ENCODE measurements at regions not wholly inside any gene's neighbourhood (a gene's known extent, or its start where the extent isn't known, plus 50 kb on each side); places are given as distances from the start of the nearest gene placed in this dataset.

DNA sequence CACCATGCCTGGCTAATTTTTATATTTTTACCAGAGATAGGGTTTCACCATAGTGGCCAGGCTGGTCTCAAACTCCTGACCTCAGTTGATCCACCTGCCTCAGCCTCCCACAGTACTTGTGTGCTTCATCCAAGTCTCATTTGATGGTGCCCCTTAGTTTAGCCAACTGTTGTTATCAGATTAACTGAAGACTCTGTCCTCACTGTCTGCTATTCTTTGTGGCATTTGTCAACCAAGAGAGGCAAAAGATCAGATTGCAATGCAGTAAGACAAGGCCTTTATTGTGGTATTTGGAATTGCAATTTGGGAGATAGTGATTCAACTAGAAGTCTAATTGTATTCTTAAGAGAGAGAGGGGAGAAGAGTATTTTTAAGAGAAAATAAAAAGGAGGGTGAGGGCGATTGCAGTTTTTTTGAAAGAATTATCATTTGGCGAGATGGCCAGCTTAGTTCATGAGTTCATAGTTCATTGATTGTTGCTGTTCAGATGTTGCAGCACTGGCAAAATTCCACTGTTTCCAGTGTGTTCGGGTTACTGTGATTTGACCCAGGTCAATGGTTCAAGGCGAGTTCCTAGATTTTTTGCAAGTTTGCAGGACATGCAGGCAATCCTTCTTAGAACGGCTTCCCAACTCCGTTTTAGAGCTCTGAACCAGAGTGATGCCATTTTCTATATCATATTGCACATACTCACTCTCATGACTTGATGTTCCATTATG, 1156.9 kb downstream of the CDH9 start:
- H3K4me3 ChIP-seq: no peak overlapping the region
- no peaks in the 10 kb centered on the region for H3K27me3 ChIP-seq
- TF ChIP-seq, protein P1, sequence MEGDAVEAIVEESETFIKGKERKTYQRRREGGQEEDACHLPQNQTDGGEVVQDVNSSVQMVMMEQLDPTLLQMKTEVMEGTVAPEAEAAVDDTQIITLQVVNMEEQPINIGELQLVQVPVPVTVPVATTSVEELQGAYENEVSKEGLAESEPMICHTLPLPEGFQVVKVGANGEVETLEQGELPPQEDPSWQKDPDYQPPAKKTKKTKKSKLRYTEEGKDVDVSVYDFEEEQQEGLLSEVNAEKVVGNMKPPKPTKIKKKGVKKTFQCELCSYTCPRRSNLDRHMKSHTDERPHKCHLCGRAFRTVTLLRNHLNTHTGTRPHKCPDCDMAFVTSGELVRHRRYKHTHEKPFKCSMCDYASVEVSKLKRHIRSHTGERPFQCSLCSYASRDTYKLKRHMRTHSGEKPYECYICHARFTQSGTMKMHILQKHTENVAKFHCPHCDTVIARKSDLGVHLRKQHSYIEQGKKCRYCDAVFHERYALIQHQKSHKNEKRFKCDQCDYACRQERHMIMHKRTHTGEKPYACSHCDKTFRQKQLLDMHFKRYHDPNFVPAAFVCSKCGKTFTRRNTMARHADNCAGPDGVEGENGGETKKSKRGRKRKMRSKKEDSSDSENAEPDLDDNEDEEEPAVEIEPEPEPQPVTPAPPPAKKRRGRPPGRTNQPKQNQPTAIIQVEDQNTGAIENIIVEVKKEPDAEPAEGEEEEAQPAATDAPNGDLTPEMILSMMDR (IDR thresholded peaks at IDR 0.05 in 4 of 5, conservative IDR thresholded peaks at IDR 0.05 in 1 of 5): no peak
- no peak for TF ChIP-seq POLR2A (IDR thresholded peaks at IDR 0.05)
- ATAC-seq (no peak), DNase-seq (no peak)
- H3K4me1 ChIP-seq: no peaks in the 10 kb centered on the region
- H3K9me3 ChIP-seq: no peaks in the 10 kb centered on the region
- in situ Hi-C loops (cut with MboI; ENCODE audit: low sequenced_read_pairs in 4 of 4) (no loop called here), intact Hi-C loops (cut with DNase I; ENCODE audit: low total_unique reads) (no loop called here)
- H3K36me3 ChIP-seq: no peaks in the 10 kb centered on the region
- H3K27ac ChIP-seq: no peak overlapping the region

DNA sequence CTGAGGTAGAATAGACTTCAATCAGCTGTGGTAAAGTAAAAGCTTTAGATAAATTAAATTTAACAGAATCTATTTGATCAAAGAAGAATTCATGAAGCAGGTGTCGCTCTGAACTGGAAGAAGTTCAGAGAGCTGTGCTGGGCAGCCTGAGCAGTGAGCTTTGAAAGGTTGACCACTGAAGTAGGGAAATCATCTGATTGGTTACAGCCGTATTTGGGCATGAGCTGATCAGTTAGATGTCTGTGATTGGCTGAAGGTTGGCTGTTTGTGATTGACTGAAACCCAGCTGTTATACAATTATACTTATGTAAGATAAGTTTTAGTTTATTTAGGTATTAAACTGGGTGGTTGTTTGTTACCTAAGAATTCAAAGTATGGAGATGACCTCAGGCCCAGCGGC, 1174.6 kb downstream of the CDH9 start:
- Histone ChIP-seq H3K4me3 (no peak overlapping the region), H3K27me3 (no peaks in the 10 kb centered on the region), H3K9me3 (no peaks in the 10 kb centered on the region), H3K4me1 (no peaks in the 10 kb centered on the region), H3K36me3 (no peaks in the 10 kb centered on the region), H3K27ac (no peak overlapping the region)
- ATAC-seq (no peak), DNase-seq (no peak)
- in situ Hi-C loops (cut with MboI; ENCODE audit: low sequenced_read_pairs in 4 of 4) (no loop called here), intact Hi-C loops (cut with DNase I; ENCODE audit: low total_unique reads) (no loop called here)
- TF ChIP-seq, protein P1 (IDR thresholded peaks at IDR 0.05 in 4 of 5, conservative IDR thresholded peaks at IDR 0.05 in 1 of 5): no peak
- TF ChIP-seq POLR2A (IDR thresholded peaks at IDR 0.05): no peak

DNA sequence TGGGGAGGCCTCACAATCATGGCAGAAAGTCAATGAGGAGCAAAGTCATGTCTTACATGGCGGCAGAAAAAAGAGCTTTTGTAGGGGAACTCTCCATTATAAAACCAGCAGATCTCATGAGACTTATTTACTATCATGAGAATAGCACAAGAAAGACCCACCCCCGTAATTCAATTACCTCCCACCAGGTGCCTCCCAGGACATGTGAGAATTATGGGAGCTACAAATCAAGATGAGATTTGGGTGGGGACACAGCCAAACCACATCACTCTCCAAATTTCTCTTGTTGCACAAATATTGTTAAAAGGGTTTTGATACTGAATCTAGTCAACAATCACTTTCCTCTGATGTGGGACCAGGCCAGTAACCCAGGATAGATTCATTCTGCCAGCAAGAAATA, 1176.1 kb downstream of the CDH9 start:
- Histone ChIP-seq H3K9me3 (no peaks in the 10 kb centered on the region), H3K36me3 (no peaks in the 10 kb centered on the region), H3K27ac (no peak overlapping the region), H3K4me3 (no peak overlapping the region), H3K4me1 (no peaks in the 10 kb centered on the region), H3K27me3 (no peaks in the 10 kb centered on the region)
- in situ Hi-C loops (cut with MboI; ENCODE audit: low sequenced_read_pairs in 4 of 4) (no loop called here), intact Hi-C loops (cut with DNase I; ENCODE audit: low total_unique reads) (no loop called here)
- no peak for TF ChIP-seq POLR2A (IDR thresholded peaks at IDR 0.05)
- TF ChIP-seq, protein P1 (IDR thresholded peaks at IDR 0.05 in 4 of 5, conservative IDR thresholded peaks at IDR 0.05 in 1 of 5): no peak
- DNase-seq: no peak
- no peak for ATAC-seq

DNA sequence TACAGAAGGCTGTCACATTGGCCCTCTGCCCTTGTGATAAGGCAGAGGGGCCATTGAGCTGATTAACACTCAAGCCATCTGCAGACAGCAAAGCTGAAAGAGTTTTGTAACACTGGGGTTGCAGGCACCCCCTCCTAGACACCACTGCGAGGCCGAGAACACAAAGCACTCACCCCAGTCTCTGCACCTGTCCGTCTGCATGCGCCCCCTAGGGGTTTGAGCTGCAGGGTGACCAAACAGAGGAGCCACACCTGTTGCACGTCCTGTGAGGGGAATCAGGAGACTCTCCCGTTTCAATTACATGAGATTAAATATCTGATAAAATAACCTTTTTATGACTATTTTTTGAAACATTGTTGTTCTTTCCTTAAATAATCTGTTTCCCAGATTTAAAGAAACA, 1180.4 kb downstream of the CDH9 start:
- H3K9me3 ChIP-seq: no peaks in the 10 kb centered on the region
- in situ Hi-C loops (cut with MboI; ENCODE audit: low sequenced_read_pairs in 4 of 4) (no loop called here), intact Hi-C loops (cut with DNase I; ENCODE audit: low total_unique reads) (no loop called here)
- ATAC-seq (no peak), DNase-seq (no peak)
- TF ChIP-seq, protein P1 (IDR thresholded peaks at IDR 0.05 in 4 of 5, conservative IDR thresholded peaks at IDR 0.05 in 1 of 5): no peak
- no peak for TF ChIP-seq POLR2A (IDR thresholded peaks at IDR 0.05)
- no peaks in the 10 kb centered on the region for H3K27me3 ChIP-seq
- H3K4me1 ChIP-seq: no peaks in the 10 kb centered on the region
- H3K4me3 ChIP-seq: no peak overlapping the region
- no peak overlapping the region for H3K27ac ChIP-seq
- H3K36me3 ChIP-seq: no peaks in the 10 kb centered on the region

DNA sequence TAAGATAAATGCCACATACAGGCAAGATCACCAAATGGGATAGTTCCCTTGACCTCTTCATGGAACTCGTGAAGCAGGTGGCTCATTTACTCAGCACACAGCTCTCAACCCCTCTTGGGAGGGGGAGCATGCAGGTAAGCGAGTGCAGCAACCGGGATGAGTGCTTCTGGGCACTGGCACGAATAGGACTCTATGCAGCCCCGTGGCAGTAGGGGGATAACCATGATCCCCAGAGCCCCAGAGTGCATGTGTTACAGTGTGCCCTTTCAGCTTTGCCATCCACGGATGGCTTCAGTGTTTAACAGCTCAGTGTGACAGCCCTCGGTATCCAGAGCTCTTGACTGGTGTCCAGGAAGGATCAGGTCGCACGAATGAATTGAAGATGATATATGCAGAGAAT, 1187.1 kb downstream of the CDH9 start:
- no peak overlapping the region for H3K4me3 ChIP-seq
- no peaks in the 10 kb centered on the region for H3K27me3 ChIP-seq
- H3K4me1 ChIP-seq: no peaks in the 10 kb centered on the region
- no peaks in the 10 kb centered on the region for H3K36me3 ChIP-seq
- intact Hi-C loops (cut with DNase I; ENCODE audit: low total_unique reads): no loop called here
- DNase-seq (no peak), ATAC-seq (no peak)
- in situ Hi-C loops (cut with MboI; ENCODE audit: low sequenced_read_pairs in 4 of 4): no loop called here
- TF ChIP-seq POLR2A (IDR thresholded peaks at IDR 0.05): no peak
- TF ChIP-seq, protein P1 (IDR thresholded peaks at IDR 0.05 in 4 of 5, conservative IDR thresholded peaks at IDR 0.05 in 1 of 5): no peak
- H3K27ac ChIP-seq: no peak overlapping the region
- H3K9me3 ChIP-seq: no peaks in the 10 kb centered on the region

Data from gastrocnemius medialis (tissue), 4 donors.